Ishikawa (cell line): ENCODE measurements at regions not wholly inside any gene's neighbourhood (a gene's known extent, or its start where the extent isn't known, plus 50 kb on each side); places are given as distances from the start of the nearest gene placed in this dataset.

Experiments
- EGR1 ChIP-seq: IDR thresholded peaks from 2 replicates; pipeline ENCODE4 v1.6.1; 2012
- EP300 ChIP-seq: IDR thresholded peaks from 2 replicates; pipeline ENCODE4 v1.6.1; 2012; ENCODE audit warnings: borderline replicate concordance
- MAX ChIP-seq: IDR thresholded peaks from 2 replicates; pipeline ENCODE4 v1.6.1; 2012
- RAD21 ChIP-seq: IDR thresholded peaks from 2 replicates; pipeline ENCODE4 v1.6.1; 2012; ENCODE audit warnings: low read depth
- USF1 ChIP-seq: IDR thresholded peaks from 2 replicates; pipeline ENCODE4 v1.6.1; 2012
- ZBTB7A ChIP-seq: IDR thresholded peaks from 2 replicates; pipeline ENCODE4 v1.6.1; 2012; ENCODE audit warnings: low read depth

- no peak for TF ChIP-seq MAX
- TF ChIP-seq ZBTB7A, result no peak
- TF ChIP-seq EGR1, result no peak
- TF ChIP-seq EP300, result no peak
- no peak for TF ChIP-seq USF1
- no peak for TF ChIP-seq RAD21
These were observed 707.7 kb upstream of the EPHA6 start for GRCh38 chr3:96106701-96107100.
